T-helper 2 cell treated with Interferon-gamma antibody and Interleukin-4, amounts not matched to agents 5 μg/mL and 100 μg/mL, for 36 hours (primary cell): ENCODE measurements at regions not wholly inside any gene's neighbourhood (a gene's known extent, or its start where the extent isn't known, plus 50 kb on each side); places are given as distances from the start of the nearest gene placed in this dataset.
"Not testable (repeated sequence)": the region's sequence is repeated elsewhere in the genome, so short reads cannot be mapped to it uniquely, and the experiment has no call there.

Experiments
- DNase-seq: peaks from one replicate; pipeline ENCODE4 v3.0.0; 2021; ENCODE audit warnings: low spot score
- H3K27ac Mint-ChIP-seq: one replicate; pipeline ENCODE4 v1.8.0; 2021; ENCODE audit warnings: mild to moderate bottlenecking, mixed read lengths
- H3K27me3 Mint-ChIP-seq: one replicate; pipeline ENCODE4 v1.8.0; 2021; ENCODE audit warnings: low read depth, mixed read lengths
- H3K36me3 Mint-ChIP-seq: one replicate; pipeline ENCODE4 v1.8.0; 2021; ENCODE audit warnings: low read depth, mixed read lengths
- H3K4me1 Mint-ChIP-seq: one replicate; pipeline ENCODE4 v1.8.0; 2021; ENCODE audit warnings: low read depth, mixed read lengths
- H3K4me3 Mint-ChIP-seq: one replicate; pipeline ENCODE4 v1.8.0; 2022; ENCODE audit warnings: mild to moderate bottlenecking, moderate library complexity, mixed read lengths
- H3K9me3 Mint-ChIP-seq: one replicate; pipeline ENCODE4 v1.8.0; 2021; ENCODE audit warnings: mixed read lengths

GRCh38 chr17:47066841-47067682 lies 88.0 kb upstream of the RPRML start:
- H3K27ac Mint-ChIP-seq = peak overlapping the region; percentile 96
- H3K27me3 Mint-ChIP-seq = no peaks in the 10 kb centered on the region
- DNase-seq = peak; percentile 69
- H3K4me1 Mint-ChIP-seq = peaks cover 28% of the 10 kb centered on the region
- peak overlapping the region; percentile 93 for H3K4me3 Mint-ChIP-seq
- no peaks in the 10 kb centered on the region for H3K9me3 Mint-ChIP-seq
- H3K36me3 Mint-ChIP-seq = peaks cover 31% of the 10 kb centered on the region

GRCh38 chr17:47066095-47066494 lies 87.0 kb upstream of the RPRML start:
- no peak for DNase-seq
- no peaks in the 10 kb centered on the region for H3K9me3 Mint-ChIP-seq
- peak overlapping the region; percentile 96 for H3K27ac Mint-ChIP-seq
- peaks cover 27% of the 10 kb centered on the region for H3K36me3 Mint-ChIP-seq
- no peaks in the 10 kb centered on the region for H3K27me3 Mint-ChIP-seq
- H3K4me3 Mint-ChIP-seq = peak overlapping the region; percentile 93
- peaks cover 24% of the 10 kb centered on the region for H3K4me1 Mint-ChIP-seq

- Mint-ChIP-seq H3K27me3 (no peaks in the 10 kb centered on the region), H3K9me3 (no peaks in the 10 kb centered on the region), H3K4me3 (no peak overlapping the region), H3K36me3 (peaks cover 21% of the 10 kb centered on the region), H3K27ac (no peak overlapping the region), H3K4me1 (peaks cover 19% of the 10 kb centered on the region)
- DNase-seq = no peak
Measured at GRCh38 chr17:47064684-47065083, 85.6 kb upstream of the RPRML start.

- Mint-ChIP-seq H3K27me3 (no peaks in the 10 kb centered on the region), H3K36me3 (peaks cover 16% of the 10 kb centered on the region), H3K4me3 (no peak overlapping the region), H3K9me3 (no peaks in the 10 kb centered on the region), H3K27ac (no peak overlapping the region), H3K4me1 (peaks cover 11% of the 10 kb centered on the region)
- DNase-seq = no peak
Measured at GRCh38 chr17:47063475-47063874, 84.4 kb upstream of the RPRML start.

- not testable (repeated sequence) for H3K4me1 Mint-ChIP-seq, DNase-seq, H3K27ac Mint-ChIP-seq, H3K9me3 Mint-ChIP-seq, H3K4me3 Mint-ChIP-seq, H3K27me3 Mint-ChIP-seq
- peaks cover 15% of the 10 kb centered on the region for H3K36me3 Mint-ChIP-seq
Measured at GRCh38 chr17:47062851-47063250, 83.8 kb upstream of the RPRML start.

- not testable (repeated sequence) for H3K9me3 Mint-ChIP-seq, H3K27ac Mint-ChIP-seq, DNase-seq, H3K27me3 Mint-ChIP-seq, H3K4me1 Mint-ChIP-seq, H3K4me3 Mint-ChIP-seq
- H3K36me3 Mint-ChIP-seq = peaks cover 18% of the 10 kb centered on the region
Measured at GRCh38 chr17:47060005-47060404, 81.0 kb upstream of the RPRML start.

- no peaks in the 10 kb centered on the region for H3K27me3 Mint-ChIP-seq
- peaks cover 14% of the 10 kb centered on the region for H3K36me3 Mint-ChIP-seq
- no peaks in the 10 kb centered on the region for H3K9me3 Mint-ChIP-seq
- H3K27ac Mint-ChIP-seq = no peak overlapping the region
- no peak overlapping the region for H3K4me3 Mint-ChIP-seq
- no peaks in the 10 kb centered on the region for H3K4me1 Mint-ChIP-seq
- DNase-seq = no peak
Measured at GRCh38 chr17:47057830-47058229, 78.8 kb upstream of the RPRML start.

- H3K9me3 Mint-ChIP-seq = not testable (repeated sequence)
Measured at GRCh38 chr17:47057279-47057678, 78.2 kb upstream of the RPRML start.

GRCh38 chr17:47056687-47057086 lies 77.6 kb upstream of the RPRML start:
- peaks cover 16% of the 10 kb centered on the region for H3K36me3 Mint-ChIP-seq
- H3K27ac Mint-ChIP-seq, DNase-seq, H3K27me3 Mint-ChIP-seq, H3K9me3 Mint-ChIP-seq, H3K4me1 Mint-ChIP-seq, H3K4me3 Mint-ChIP-seq: not testable (repeated sequence)

More at GRCh38 chr17:47057279-47057678, 78.2 kb upstream of the RPRML start:
- H3K4me1 Mint-ChIP-seq, H3K27ac Mint-ChIP-seq, H3K27me3 Mint-ChIP-seq, H3K4me3 Mint-ChIP-seq, DNase-seq: not testable (repeated sequence)
- H3K36me3 Mint-ChIP-seq = peaks cover 14% of the 10 kb centered on the region
